22Rv1 (cell line): ENCODE measurements at regions not wholly inside any gene's neighbourhood (a gene's known extent, or its start where the extent isn't known, plus 50 kb on each side); places are given as distances from the start of the nearest gene placed in this dataset.

Experiments used
- H3K27ac ChIP-seq: fragments of 450-650 bp; 2 replicates; pipeline ENCODE4 v1.5.1; 2017
- CTCF ChIP-seq: fragments of 450-650 bp; IDR thresholded peaks from 2 replicates; pipeline ENCODE4 v1.5.1; 2017; ENCODE audit warnings: mild to moderate bottlenecking
- ZFX ChIP-seq: fragments of 450-650 bp; IDR thresholded peaks from 2 replicates; pipeline ENCODE4 v1.6.1; 2017; ENCODE audit warnings: antibody characterized with exemption, borderline replicate concordance

- TF ChIP-seq ZFX (no peak), CTCF (no peak)
- no peak overlapping the region for H3K27ac ChIP-seq
Measured at GRCh38 chr13:80552851-80553440, 212.0 kb upstream of the SPRY2 start.

- H3K27ac ChIP-seq = no peak overlapping the region
- TF ChIP-seq CTCF (no peak), ZFX (no peak)
Measured at GRCh38 chr13:80551650-80552497, 210.9 kb upstream of the SPRY2 start.

- no peak overlapping the region for H3K27ac ChIP-seq
Measured at GRCh38 chr13:80550971-80551441, 210.1 kb upstream of the SPRY2 start.

GRCh38 chr13:80548915-80549314 is 208.0 kb upstream of the SPRY2 start:
- H3K27ac ChIP-seq = no peak overlapping the region
- TF ChIP-seq ZFX (no peak), CTCF (no peak)

More at GRCh38 chr13:80550971-80551441, 210.1 kb upstream of the SPRY2 start:
- TF ChIP-seq CTCF (no peak), ZFX (no peak)

GRCh38 chr13:80547885-80548825 is 207.2 kb upstream of the SPRY2 start:
- no peak for TF ChIP-seq CTCF
- no peak for TF ChIP-seq ZFX
- H3K27ac ChIP-seq = no peak overlapping the region

- no peak overlapping the region for H3K27ac ChIP-seq
- TF ChIP-seq ZFX (no peak), CTCF (no peak)
Measured at GRCh38 chr13:80547341-80547740, 206.4 kb upstream of the SPRY2 start.
